MCF 10A (cell line): ENCODE measurements at regions not wholly inside any gene's neighbourhood (a gene's known extent, or its start where the extent isn't known, plus 50 kb on each side); places are given as distances from the start of the nearest gene placed in this dataset.

Experiments used
- BruUV-seq: library from RNA; stranded (reverse); fragments of 400-500 nt; replicated peaks from 2 replicates; lab custom pipeline; 2021; lab: Mats Ljungman, UMichigan
- CTCF ChIA-PET: fragments of 300-600 bp; sonication (Branson Sonifier 250); formaldehyde crosslinking; extraction: SDS; loops from one replicate; lab custom pipeline; 2021; ENCODE audit warnings: antibody characterized with exemption, inconsistent platforms; lab: Yijun Ruan, JAX
- POLR2A ChIA-PET: fragments of 300-600, 350-650 bp; sonication (Branson Sonifier 250); formaldehyde crosslinking; extraction: SDS; loops from one replicate; lab custom pipeline; 2020; ENCODE audit warnings: antibody characterized with exemption, inconsistent platforms; lab: Yijun Ruan, JAX
- DNase-seq: peaks from one replicate; pipeline ENCODE4 v3.0.0-alpha.2; 2018; ENCODE audit not compliant: unreplicated experiment
- H3K27ac Mint-ChIP-seq: one replicate; pipeline ENCODE4 v1.8.0; 2022; ENCODE audit warnings: mild to moderate bottlenecking, low read depth, mixed read lengths; ENCODE audit not compliant: unreplicated experiment
- H3K27me3 Mint-ChIP-seq: one replicate; pipeline ENCODE4 v1.8.0; 2022; ENCODE audit warnings: mixed read lengths; ENCODE audit not compliant: insufficient read depth, unreplicated experiment
- H3K36me3 Mint-ChIP-seq: one replicate; pipeline ENCODE4 v1.8.0; 2022; ENCODE audit warnings: mild to moderate bottlenecking, moderate library complexity, mixed read lengths; ENCODE audit not compliant: insufficient read depth, unreplicated experiment
- H3K4me1 Mint-ChIP-seq: one replicate; pipeline ENCODE4 v1.8.0; 2022; ENCODE audit warnings: mixed read lengths; ENCODE audit not compliant: insufficient read depth, unreplicated experiment
- H3K4me3 Mint-ChIP-seq: one replicate; pipeline ENCODE4 v1.8.0; 2022; ENCODE audit warnings: mild to moderate bottlenecking, moderate library complexity, mixed read lengths; ENCODE audit not compliant: unreplicated experiment
- H3K9me3 Mint-ChIP-seq: one replicate; pipeline ENCODE4 v1.8.0; 2022; ENCODE audit warnings: mixed read lengths; ENCODE audit not compliant: unreplicated experiment
- intact Hi-C: fragments of 100-400 bp; cut with micrococcal nuclease; formaldehyde crosslinking; loops from 2 replicates; pipeline ENCODE4 v1.14.1; 2022
- TF ChIP-seq, protein P1 (sequence below): fragments of 200-600 bp; IDR thresholded peaks from one replicate; pipeline ENCODE4 v1.8.0; 2022; ENCODE audit warnings: antibody characterized with exemption, mild to moderate bottlenecking; ENCODE audit not compliant: unreplicated experiment

DNA sequence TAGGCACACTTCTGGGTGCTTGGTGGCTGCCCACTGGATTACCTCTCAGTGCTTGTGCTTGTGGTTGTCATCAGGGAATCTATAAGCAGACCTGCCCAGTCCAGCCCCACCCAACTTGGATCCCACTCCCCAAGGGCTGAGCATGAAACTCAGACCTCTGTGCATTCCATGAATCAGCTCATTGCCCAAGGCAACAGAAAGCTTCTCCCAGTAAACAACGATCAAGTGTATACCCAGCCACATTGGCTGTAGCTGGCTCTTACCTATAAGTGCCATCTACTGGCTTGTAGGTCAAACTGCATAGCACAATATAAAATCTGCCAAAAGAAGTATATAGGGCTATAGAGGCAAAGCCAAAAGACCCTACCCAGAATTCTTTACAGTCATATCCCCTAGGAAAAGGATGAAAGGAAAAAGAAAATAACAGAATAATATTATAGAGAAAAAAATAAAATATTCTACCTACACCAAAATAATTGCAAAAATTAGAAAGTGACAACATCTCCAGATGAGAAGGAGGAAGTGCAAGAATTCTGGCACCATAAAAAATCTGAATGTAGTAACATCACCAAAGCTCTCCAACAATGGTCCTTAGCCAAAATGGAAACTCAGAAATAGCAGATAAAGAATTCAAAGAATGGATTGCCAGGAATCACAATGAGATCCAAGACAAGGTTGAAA is 321.0 kb upstream of the TRPC7 start:
- TF ChIP-seq, protein P1, sequence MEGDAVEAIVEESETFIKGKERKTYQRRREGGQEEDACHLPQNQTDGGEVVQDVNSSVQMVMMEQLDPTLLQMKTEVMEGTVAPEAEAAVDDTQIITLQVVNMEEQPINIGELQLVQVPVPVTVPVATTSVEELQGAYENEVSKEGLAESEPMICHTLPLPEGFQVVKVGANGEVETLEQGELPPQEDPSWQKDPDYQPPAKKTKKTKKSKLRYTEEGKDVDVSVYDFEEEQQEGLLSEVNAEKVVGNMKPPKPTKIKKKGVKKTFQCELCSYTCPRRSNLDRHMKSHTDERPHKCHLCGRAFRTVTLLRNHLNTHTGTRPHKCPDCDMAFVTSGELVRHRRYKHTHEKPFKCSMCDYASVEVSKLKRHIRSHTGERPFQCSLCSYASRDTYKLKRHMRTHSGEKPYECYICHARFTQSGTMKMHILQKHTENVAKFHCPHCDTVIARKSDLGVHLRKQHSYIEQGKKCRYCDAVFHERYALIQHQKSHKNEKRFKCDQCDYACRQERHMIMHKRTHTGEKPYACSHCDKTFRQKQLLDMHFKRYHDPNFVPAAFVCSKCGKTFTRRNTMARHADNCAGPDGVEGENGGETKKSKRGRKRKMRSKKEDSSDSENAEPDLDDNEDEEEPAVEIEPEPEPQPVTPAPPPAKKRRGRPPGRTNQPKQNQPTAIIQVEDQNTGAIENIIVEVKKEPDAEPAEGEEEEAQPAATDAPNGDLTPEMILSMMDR, result peak; percentile 56
- peak; percentile 55 for DNase-seq
- intact Hi-C loops, result loop anchor here (1.0 to 2.0 kb wide), 3 partner anchors 312 to 800 kb away; no protein-coding TSS in a partner anchor
- POLR2A ChIA-PET, result interaction anchor here (0.7 kb wide), 1 partner anchor 441 kb away, joined by 3 read pairs; no protein-coding TSS in a partner anchor
- H3K9me3 Mint-ChIP-seq, result peaks cover 12% of the 10 kb centered on the region
- H3K4me3 Mint-ChIP-seq, result no peak overlapping the region
- H3K36me3 Mint-ChIP-seq, result no peaks in the 10 kb centered on the region
- H3K27me3 Mint-ChIP-seq, result no peaks in the 10 kb centered on the region
- H3K27ac Mint-ChIP-seq, result no peak overlapping the region
- CTCF ChIA-PET, result interaction anchor here (0.5 to 4.0 kb wide), 28 partner anchors 10 to 634 kb away, joined by 3 to 37 read pairs (median 4); partner anchors contain the start of gene TRPC7
- no TSS peak for BruUV-seq
- H3K4me1 Mint-ChIP-seq, result no peaks in the 10 kb centered on the region

GRCh38 chr5:136682986-136683385 is 317.6 kb upstream of the TRPC7 start:
- CTCF ChIA-PET, result interaction anchor here (0.6 to 2.1 kb wide), 4 partner anchors 52 to 433 kb away, joined by 3 to 8 read pairs (median 4); no protein-coding TSS in a partner anchor
- no peaks in the 10 kb centered on the region for H3K9me3 Mint-ChIP-seq
- BruUV-seq, result no TSS peak

GRCh38 chr5:136679233-136679632 is 313.9 kb upstream of the TRPC7 start:
- no peak overlapping the region for H3K4me3 Mint-ChIP-seq
- intact Hi-C loops, result no loop called here

More at GRCh38 chr5:136682986-136683385, 317.6 kb upstream of the TRPC7 start:
- Mint-ChIP-seq H3K36me3 (no peaks in the 10 kb centered on the region), H3K4me1 (no peaks in the 10 kb centered on the region), H3K27me3 (no peaks in the 10 kb centered on the region), H3K4me3 (no peak overlapping the region), H3K27ac (no peak overlapping the region)
- POLR2A ChIA-PET, result no interaction called here
- TF ChIP-seq, protein P1, result no peak
- DNase-seq, result no peak
- intact Hi-C loops, result no loop called here

GRCh38 chr5:136677217-136677616 is 311.9 kb upstream of the TRPC7 start:
- H3K4me3 Mint-ChIP-seq, result no peak overlapping the region
- ChIA-PET POLR2A (no interaction called here), CTCF (interaction anchor here (0.6 kb wide), 1 partner anchor 634 kb away, joined by 3 read pairs; no protein-coding TSS in a partner anchor)
- H3K27ac Mint-ChIP-seq, result no peak overlapping the region
- no peaks in the 10 kb centered on the region for H3K9me3 Mint-ChIP-seq
- BruUV-seq, result no TSS peak
- intact Hi-C loops, result no loop called here
- H3K4me1 Mint-ChIP-seq, result no peaks in the 10 kb centered on the region
- no peaks in the 10 kb centered on the region for H3K36me3 Mint-ChIP-seq
- no peak for DNase-seq
- TF ChIP-seq, protein P1, result no peak
- H3K27me3 Mint-ChIP-seq, result peaks cover 13% of the 10 kb centered on the region

More at GRCh38 chr5:136679233-136679632, 313.9 kb upstream of the TRPC7 start:
- Mint-ChIP-seq H3K4me1 (no peaks in the 10 kb centered on the region), H3K27ac (no peak overlapping the region), H3K27me3 (peaks cover 13% of the 10 kb centered on the region), H3K36me3 (no peaks in the 10 kb centered on the region), H3K9me3 (no peaks in the 10 kb centered on the region)
- ChIA-PET POLR2A (interaction anchor here (0.7 kb wide), 1 partner anchor 59 kb away, joined by 3 read pairs; no protein-coding TSS in a partner anchor), CTCF (interaction anchor here (1.4 kb wide), 1 partner anchor 315 kb away, joined by 6 read pairs; the partner anchor contains the start of gene TRPC7)
- DNase-seq, result no peak
- no TSS peak for BruUV-seq
- TF ChIP-seq, protein P1, result no peak
